ENCODE measurements at regions not wholly inside any gene's neighbourhood (a gene's known extent, or its start where the extent isn't known, plus 50 kb on each side); places are given as distances from the start of the nearest gene placed in this dataset.

DNA sequence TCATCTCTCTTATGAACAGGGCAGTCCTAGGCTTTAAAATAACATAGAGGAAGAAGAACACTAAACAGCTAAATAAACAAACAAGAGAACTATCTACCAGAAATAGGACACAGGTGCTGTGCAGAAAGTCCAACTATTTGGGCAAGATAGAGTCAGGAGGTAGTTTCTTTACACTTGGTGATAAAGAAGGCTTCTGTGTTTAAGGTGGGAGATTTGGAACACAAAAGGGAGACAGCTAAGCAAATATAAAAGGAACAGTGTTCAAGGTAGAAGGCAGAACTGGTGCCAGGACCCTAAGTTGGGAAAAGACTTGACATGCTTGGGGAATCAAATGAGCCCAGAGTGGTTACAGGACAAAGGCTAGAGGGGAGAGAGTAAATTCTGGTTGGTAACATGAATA is 110.5 kb downstream of the MANEA start:
- no peak overlapping the region for H3K4me3 ChIP-seq (ENCODE audit: insufficient read depth, low read length, poor library complexity, severe bottlenecking)

DNA sequence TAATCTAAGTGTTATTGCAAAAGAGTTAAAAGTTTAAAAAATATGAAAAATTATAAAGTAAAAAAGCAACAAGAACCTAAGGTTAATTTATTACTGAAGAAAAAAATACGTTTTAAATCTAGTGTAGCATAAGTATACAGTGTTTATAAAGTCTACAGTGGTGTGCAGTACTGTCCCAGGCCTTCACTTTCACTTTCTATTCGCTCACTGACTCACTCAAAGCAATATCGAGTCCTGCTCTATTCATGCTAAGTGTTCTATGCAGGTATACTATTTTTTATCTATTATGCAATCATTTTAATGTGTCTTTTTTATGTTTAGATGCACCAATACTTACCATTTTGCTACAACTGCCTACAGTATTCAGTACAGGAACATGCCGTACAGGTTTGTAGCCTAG is 113.0 kb downstream of the MANEA start:
- TF ChIP-seq EZH2phosphoT487 (conservative IDR thresholded peaks at IDR 0.05; ENCODE audit: low read length) = no peak
- TF ChIP-seq, protein P1, sequence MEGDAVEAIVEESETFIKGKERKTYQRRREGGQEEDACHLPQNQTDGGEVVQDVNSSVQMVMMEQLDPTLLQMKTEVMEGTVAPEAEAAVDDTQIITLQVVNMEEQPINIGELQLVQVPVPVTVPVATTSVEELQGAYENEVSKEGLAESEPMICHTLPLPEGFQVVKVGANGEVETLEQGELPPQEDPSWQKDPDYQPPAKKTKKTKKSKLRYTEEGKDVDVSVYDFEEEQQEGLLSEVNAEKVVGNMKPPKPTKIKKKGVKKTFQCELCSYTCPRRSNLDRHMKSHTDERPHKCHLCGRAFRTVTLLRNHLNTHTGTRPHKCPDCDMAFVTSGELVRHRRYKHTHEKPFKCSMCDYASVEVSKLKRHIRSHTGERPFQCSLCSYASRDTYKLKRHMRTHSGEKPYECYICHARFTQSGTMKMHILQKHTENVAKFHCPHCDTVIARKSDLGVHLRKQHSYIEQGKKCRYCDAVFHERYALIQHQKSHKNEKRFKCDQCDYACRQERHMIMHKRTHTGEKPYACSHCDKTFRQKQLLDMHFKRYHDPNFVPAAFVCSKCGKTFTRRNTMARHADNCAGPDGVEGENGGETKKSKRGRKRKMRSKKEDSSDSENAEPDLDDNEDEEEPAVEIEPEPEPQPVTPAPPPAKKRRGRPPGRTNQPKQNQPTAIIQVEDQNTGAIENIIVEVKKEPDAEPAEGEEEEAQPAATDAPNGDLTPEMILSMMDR (IDR thresholded peaks at IDR 0.05; ENCODE audit: insufficient read depth, low read length, poor library complexity, severe bottlenecking) = no peak
- H4K20me1 ChIP-seq (ENCODE audit: low read depth, low read length) = no peaks in the 10 kb centered on the region
- H3K79me2 ChIP-seq (ENCODE audit: insufficient read depth, low read length) = no peaks in the 10 kb centered on the region
- H3K9ac ChIP-seq (ENCODE audit: low read length) = no peak overlapping the region
- H3K36me3 ChIP-seq (ENCODE audit: low read length) = no peaks in the 10 kb centered on the region
- H3K27me3 ChIP-seq (ENCODE audit: low read length) = no peaks in the 10 kb centered on the region
- no peak overlapping the region for H3K4me3 ChIP-seq (ENCODE audit: insufficient read depth, low read length, poor library complexity, severe bottlenecking)
- H3K27ac ChIP-seq (ENCODE audit: low read depth, low read length) = no peak overlapping the region
- H2AFZ ChIP-seq (ENCODE audit: low read depth, low read length, severe bottlenecking) = no peak overlapping the region
- no peaks in the 10 kb centered on the region for H3F3A ChIP-seq (ENCODE audit: insufficient read depth)
- H3K4me2 ChIP-seq (ENCODE audit: low read depth, low read length, poor library complexity, severe bottlenecking) = no peak overlapping the region
- no peaks in the 10 kb centered on the region for H3K9me2 ChIP-seq (replicated peaks; ENCODE audit: insufficient read depth, low read length)
- H3K9me3 ChIP-seq (ENCODE audit: insufficient read depth, low read length) = no peaks in the 10 kb centered on the region

More for the DNA sequence above, 110.5 kb downstream of the MANEA start:
- no peaks in the 10 kb centered on the region for H3K79me2 ChIP-seq (ENCODE audit: insufficient read depth, low read length)
- H2AFZ ChIP-seq (ENCODE audit: low read depth, low read length, severe bottlenecking) = no peak overlapping the region
- no peak overlapping the region for H3K27ac ChIP-seq (ENCODE audit: low read depth, low read length)
- H3K27me3 ChIP-seq (ENCODE audit: low read length) = no peaks in the 10 kb centered on the region
- H3K9ac ChIP-seq (ENCODE audit: low read length) = no peak overlapping the region
- no peak overlapping the region for H3K4me2 ChIP-seq (ENCODE audit: low read depth, low read length, poor library complexity, severe bottlenecking)
- H3K36me3 ChIP-seq (ENCODE audit: low read length) = no peaks in the 10 kb centered on the region
- H3K9me2 ChIP-seq (replicated peaks; ENCODE audit: insufficient read depth, low read length) = no peaks in the 10 kb centered on the region; the same call in 1 of the 2 replicates
- TF ChIP-seq, protein P1 (IDR thresholded peaks at IDR 0.05; ENCODE audit: insufficient read depth, low read length, poor library complexity, severe bottlenecking) = no peak
- no peak for TF ChIP-seq EZH2phosphoT487 (conservative IDR thresholded peaks at IDR 0.05; ENCODE audit: low read length)
- no peaks in the 10 kb centered on the region for H3F3A ChIP-seq (ENCODE audit: insufficient read depth)
- no peaks in the 10 kb centered on the region for H3K9me3 ChIP-seq (ENCODE audit: insufficient read depth, low read length)
- no peaks in the 10 kb centered on the region for H4K20me1 ChIP-seq (ENCODE audit: low read depth, low read length)

GRCh38 chr6:95693108-95693507 is 115.8 kb downstream of the MANEA start:
- Histone ChIP-seq H3K9me2 (replicated peaks; ENCODE audit: insufficient read depth, low read length) (no peaks in the 10 kb centered on the region), H3K27ac (ENCODE audit: low read depth, low read length) (no peak overlapping the region), H3F3A (ENCODE audit: insufficient read depth) (no peaks in the 10 kb centered on the region), H3K9ac (ENCODE audit: low read length) (no peak overlapping the region), H3K9me3 (ENCODE audit: insufficient read depth, low read length) (no peaks in the 10 kb centered on the region), H3K27me3 (ENCODE audit: low read length) (no peaks in the 10 kb centered on the region), H3K4me3 (ENCODE audit: insufficient read depth, low read length, poor library complexity, severe bottlenecking) (no peak overlapping the region), H4K20me1 (ENCODE audit: low read depth, low read length) (no peaks in the 10 kb centered on the region), H3K36me3 (ENCODE audit: low read length) (no peaks in the 10 kb centered on the region), H3K4me2 (ENCODE audit: low read depth, low read length, poor library complexity, severe bottlenecking) (no peak overlapping the region), H3K79me2 (ENCODE audit: insufficient read depth, low read length) (no peaks in the 10 kb centered on the region), H2AFZ (ENCODE audit: low read depth, low read length, severe bottlenecking) (no peak overlapping the region)
- no peak for TF ChIP-seq EZH2phosphoT487 (conservative IDR thresholded peaks at IDR 0.05; ENCODE audit: low read length)
- TF ChIP-seq, protein P1 (IDR thresholded peaks at IDR 0.05; ENCODE audit: insufficient read depth, low read length, poor library complexity, severe bottlenecking) = no peak

Data from SU-DHL-6 (cell line).